MCF 10A (cell line): ENCODE measurements at regions not wholly inside any gene's neighbourhood (a gene's known extent, or its start where the extent isn't known, plus 50 kb on each side); places are given as distances from the start of the nearest gene placed in this dataset.

Experiments used
- BruUV-seq: library from RNA; stranded (reverse); fragments of 400-500 nt; replicated peaks from 2 replicates; lab custom pipeline; 2021; lab: Mats Ljungman, UMichigan
- CTCF ChIA-PET: fragments of 300-600 bp; sonication (Branson Sonifier 250); formaldehyde crosslinking; extraction: SDS; loops from one replicate; lab custom pipeline; 2021; ENCODE audit warnings: antibody characterized with exemption, inconsistent platforms; lab: Yijun Ruan, JAX
- POLR2A ChIA-PET: fragments of 300-600, 350-650 bp; sonication (Branson Sonifier 250); formaldehyde crosslinking; extraction: SDS; loops from one replicate; lab custom pipeline; 2020; ENCODE audit warnings: antibody characterized with exemption, inconsistent platforms; lab: Yijun Ruan, JAX
- DNase-seq: peaks from one replicate; pipeline ENCODE4 v3.0.0-alpha.2; 2018; ENCODE audit not compliant: unreplicated experiment
- H3K27ac Mint-ChIP-seq: one replicate; pipeline ENCODE4 v1.8.0; 2022; ENCODE audit warnings: mild to moderate bottlenecking, low read depth, mixed read lengths; ENCODE audit not compliant: unreplicated experiment
- H3K27me3 Mint-ChIP-seq: one replicate; pipeline ENCODE4 v1.8.0; 2022; ENCODE audit warnings: mixed read lengths; ENCODE audit not compliant: insufficient read depth, unreplicated experiment
- H3K36me3 Mint-ChIP-seq: one replicate; pipeline ENCODE4 v1.8.0; 2022; ENCODE audit warnings: mild to moderate bottlenecking, moderate library complexity, mixed read lengths; ENCODE audit not compliant: insufficient read depth, unreplicated experiment
- H3K4me1 Mint-ChIP-seq: one replicate; pipeline ENCODE4 v1.8.0; 2022; ENCODE audit warnings: mixed read lengths; ENCODE audit not compliant: insufficient read depth, unreplicated experiment
- H3K4me3 Mint-ChIP-seq: one replicate; pipeline ENCODE4 v1.8.0; 2022; ENCODE audit warnings: mild to moderate bottlenecking, moderate library complexity, mixed read lengths; ENCODE audit not compliant: unreplicated experiment
- H3K9me3 Mint-ChIP-seq: one replicate; pipeline ENCODE4 v1.8.0; 2022; ENCODE audit warnings: mixed read lengths; ENCODE audit not compliant: unreplicated experiment
- intact Hi-C: fragments of 100-400 bp; cut with micrococcal nuclease; formaldehyde crosslinking; loops from 2 replicates; pipeline ENCODE4 v1.14.1; 2022
- TF ChIP-seq, protein P1 (sequence below): fragments of 200-600 bp; IDR thresholded peaks from one replicate; pipeline ENCODE4 v1.8.0; 2022; ENCODE audit warnings: antibody characterized with exemption, mild to moderate bottlenecking; ENCODE audit not compliant: unreplicated experiment

DNA sequence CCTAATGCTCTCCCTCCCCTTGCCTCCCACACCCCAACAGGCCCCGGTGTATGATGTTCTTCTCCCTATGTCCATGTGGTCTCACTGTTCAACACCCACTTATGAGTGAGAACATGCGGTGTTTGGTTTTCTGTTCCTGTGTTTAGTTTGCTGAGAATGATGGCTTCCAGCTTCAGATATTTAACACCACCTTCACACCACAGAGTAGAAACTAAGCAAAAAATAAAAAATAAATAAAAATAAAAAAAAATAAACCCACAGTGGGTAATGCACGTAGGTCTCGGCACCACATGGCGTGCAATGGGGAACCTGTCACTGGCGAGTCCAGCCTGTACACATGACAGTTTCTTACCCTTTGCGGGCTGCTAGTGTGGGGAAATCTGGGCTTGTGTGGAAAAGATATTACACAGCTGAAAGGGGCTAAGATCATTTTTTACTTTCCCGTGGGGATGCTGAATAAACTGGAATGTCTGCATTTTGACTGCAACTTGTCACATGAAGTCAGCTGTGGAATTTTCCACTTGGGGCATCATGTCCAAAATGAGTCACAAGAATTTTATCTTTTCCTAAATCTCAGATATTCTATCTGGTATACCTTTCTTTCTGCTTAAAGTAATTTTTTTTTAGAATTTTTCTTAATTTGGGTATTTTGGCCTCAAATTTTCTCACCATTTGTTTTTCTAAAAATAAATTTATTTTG lies 170.5 kb downstream of the IRS2 start:
- CTCF ChIA-PET, result interaction anchor here (0.6 to 1.1 kb wide), 2 partner anchors 12 to 717 kb away, joined by 3 read pairs; no protein-coding TSS in a partner anchor
- H3K36me3 Mint-ChIP-seq, result no peaks in the 10 kb centered on the region
- BruUV-seq, result no TSS peak
- no peaks in the 10 kb centered on the region for H3K4me1 Mint-ChIP-seq
- POLR2A ChIA-PET, result no interaction called here
- H3K9me3 Mint-ChIP-seq, result no peaks in the 10 kb centered on the region
- intact Hi-C loops, result no loop called here
- H3K27ac Mint-ChIP-seq, result no peak overlapping the region
- no peak for DNase-seq
- no peaks in the 10 kb centered on the region for H3K27me3 Mint-ChIP-seq
- no peak overlapping the region for H3K4me3 Mint-ChIP-seq
- TF ChIP-seq, protein P1, sequence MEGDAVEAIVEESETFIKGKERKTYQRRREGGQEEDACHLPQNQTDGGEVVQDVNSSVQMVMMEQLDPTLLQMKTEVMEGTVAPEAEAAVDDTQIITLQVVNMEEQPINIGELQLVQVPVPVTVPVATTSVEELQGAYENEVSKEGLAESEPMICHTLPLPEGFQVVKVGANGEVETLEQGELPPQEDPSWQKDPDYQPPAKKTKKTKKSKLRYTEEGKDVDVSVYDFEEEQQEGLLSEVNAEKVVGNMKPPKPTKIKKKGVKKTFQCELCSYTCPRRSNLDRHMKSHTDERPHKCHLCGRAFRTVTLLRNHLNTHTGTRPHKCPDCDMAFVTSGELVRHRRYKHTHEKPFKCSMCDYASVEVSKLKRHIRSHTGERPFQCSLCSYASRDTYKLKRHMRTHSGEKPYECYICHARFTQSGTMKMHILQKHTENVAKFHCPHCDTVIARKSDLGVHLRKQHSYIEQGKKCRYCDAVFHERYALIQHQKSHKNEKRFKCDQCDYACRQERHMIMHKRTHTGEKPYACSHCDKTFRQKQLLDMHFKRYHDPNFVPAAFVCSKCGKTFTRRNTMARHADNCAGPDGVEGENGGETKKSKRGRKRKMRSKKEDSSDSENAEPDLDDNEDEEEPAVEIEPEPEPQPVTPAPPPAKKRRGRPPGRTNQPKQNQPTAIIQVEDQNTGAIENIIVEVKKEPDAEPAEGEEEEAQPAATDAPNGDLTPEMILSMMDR, result no peak

DNA sequence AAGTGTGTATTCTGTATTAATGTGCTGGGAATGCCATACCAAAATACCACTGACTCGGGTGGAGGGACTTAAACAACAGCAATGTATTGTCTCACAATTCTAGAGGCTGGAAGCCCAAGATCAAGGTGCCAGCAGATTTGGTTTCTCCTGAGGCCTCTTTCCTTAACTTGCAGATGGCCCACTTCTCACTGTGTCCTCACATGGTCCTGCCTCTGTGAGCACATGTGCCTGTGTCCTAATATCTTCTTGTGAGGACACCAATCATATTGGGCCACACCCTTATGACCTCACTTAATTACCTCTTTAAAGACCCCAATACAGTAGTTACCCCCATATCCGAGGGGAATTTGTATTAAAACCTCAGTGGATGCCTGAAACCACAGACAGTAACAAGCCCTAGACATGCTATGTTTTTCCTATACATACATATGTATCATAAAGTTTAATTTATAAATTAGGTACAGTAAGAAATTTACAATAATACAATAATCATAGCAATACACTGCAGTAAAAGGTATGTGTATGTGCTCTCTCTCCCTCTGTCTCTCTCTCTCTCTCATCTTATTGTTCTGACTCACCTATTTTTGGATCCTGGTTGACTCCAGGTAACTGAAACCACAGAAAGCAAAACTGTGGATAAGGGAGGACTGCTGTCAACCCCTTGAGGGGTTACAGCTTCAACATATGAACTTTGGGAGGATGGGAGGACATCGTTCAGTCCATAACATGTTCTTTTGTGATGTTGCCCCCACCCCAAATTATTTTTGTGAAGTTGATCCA lies 174.3 kb downstream of the IRS2 start:
- POLR2A ChIA-PET, result no interaction called here
- Mint-ChIP-seq H3K9me3 (no peaks in the 10 kb centered on the region), H3K27ac (no peak overlapping the region), H3K4me3 (no peak overlapping the region), H3K36me3 (no peaks in the 10 kb centered on the region), H3K4me1 (no peaks in the 10 kb centered on the region), H3K27me3 (no peaks in the 10 kb centered on the region)
- no TSS peak for BruUV-seq
- intact Hi-C loops, result no loop called here
- DNase-seq, result peak; percentile 9
- TF ChIP-seq, protein P1, result no peak
- CTCF ChIA-PET, result no interaction called here

GRCh38 chr13:109610517-109610916 lies 175.9 kb downstream of the IRS2 start:
- POLR2A ChIA-PET, result interaction anchor here (0.7 kb wide), 1 partner anchor 60 kb away, joined by 3 read pairs; no protein-coding TSS in a partner anchor
- CTCF ChIA-PET, result interaction anchor here (0.6 kb wide), 1 partner anchor 10 kb away, joined by 3 read pairs; no protein-coding TSS in a partner anchor
- no peaks in the 10 kb centered on the region for H3K36me3 Mint-ChIP-seq
- DNase-seq, result peak; percentile 48
- H3K4me3 Mint-ChIP-seq, result no peak overlapping the region
- TF ChIP-seq, protein P1, result peak; percentile 21
- no peaks in the 10 kb centered on the region for H3K9me3 Mint-ChIP-seq
- intact Hi-C loops, result no loop called here
- no peaks in the 10 kb centered on the region for H3K27me3 Mint-ChIP-seq
- no peak overlapping the region for H3K27ac Mint-ChIP-seq
- peaks cover 6% of the 10 kb centered on the region for H3K4me1 Mint-ChIP-seq
- BruUV-seq, result no TSS peak

GRCh38 chr13:109608503-109608902 lies 177.9 kb downstream of the IRS2 start:
- TF ChIP-seq, protein P1, result no peak
- no peaks in the 10 kb centered on the region for H3K36me3 Mint-ChIP-seq
- no peak for DNase-seq
- ChIA-PET CTCF (interaction anchor here (0.7 to 0.9 kb wide), 3 partner anchors 22 to 647 kb away, joined by 3 to 4 read pairs (median 3); no protein-coding TSS in a partner anchor), POLR2A (no interaction called here)
- H3K4me3 Mint-ChIP-seq, result no peak overlapping the region
- intact Hi-C loops, result no loop called here
- BruUV-seq, result no TSS peak
- no peak overlapping the region for H3K27ac Mint-ChIP-seq
- peaks cover 6% of the 10 kb centered on the region for H3K4me1 Mint-ChIP-seq
- no peaks in the 10 kb centered on the region for H3K27me3 Mint-ChIP-seq
- H3K9me3 Mint-ChIP-seq, result no peaks in the 10 kb centered on the region
